Jurkat, Clone E6-1 (cell line): ENCODE measurements at regions not wholly inside any gene's neighbourhood (a gene's known extent, or its start where the extent isn't known, plus 50 kb on each side); places are given as distances from the start of the nearest gene placed in this dataset.

Source experiments
- DNase-seq: peaks from one replicate; pipeline ENCODE4 v3.0.0-alpha.2; 2011; ENCODE audit warnings: low read depth, low spot score
- H3K4me3 ChIP-seq: 2 replicates; pipeline ENCODE4 v1.5.1; 2011; ENCODE audit warnings: mild to moderate bottlenecking, low read length, control low read depth, moderate library complexity

GRCh38 chr12:107219301-107219700 is 126.0 kb upstream of the CRY1 start:
- no peak overlapping the region for H3K4me3 ChIP-seq
- no peak for DNase-seq

GRCh38 chr12:107221913-107222312 is 128.6 kb upstream of the CRY1 start:
- H3K4me3 ChIP-seq, result no peak overlapping the region
- no peak for DNase-seq

- H3K4me3 ChIP-seq, result no peak overlapping the region
- DNase-seq, result no peak
These were observed 130.5 kb upstream of the CRY1 start for GRCh38 chr12:107223821-107224220.

- DNase-seq, result no peak
These were observed 132.3 kb upstream of the CRY1 start for GRCh38 chr12:107225635-107226034.

GRCh38 chr12:107226126-107226525 is 132.8 kb upstream of the CRY1 start:
- no peak overlapping the region for H3K4me3 ChIP-seq
- DNase-seq, result no peak

More at GRCh38 chr12:107225635-107226034, 132.3 kb upstream of the CRY1 start:
- H3K4me3 ChIP-seq, result no peak overlapping the region

- no peak overlapping the region for H3K4me3 ChIP-seq
- DNase-seq, result no peak
These were observed 134.7 kb upstream of the CRY1 start for GRCh38 chr12:107228076-107228475.

GRCh38 chr12:107229827-107230226 is 136.5 kb upstream of the CRY1 start:
- no peak for DNase-seq
- no peak overlapping the region for H3K4me3 ChIP-seq

- DNase-seq, result no peak
- H3K4me3 ChIP-seq, result no peak overlapping the region
These were observed 138.0 kb upstream of the CRY1 start for GRCh38 chr12:107231303-107231702.

- no peak for DNase-seq
These were observed 140.2 kb upstream of the CRY1 start for GRCh38 chr12:107233551-107233950.

GRCh38 chr12:107235600-107235999 is 142.3 kb upstream of the CRY1 start:
- H3K4me3 ChIP-seq, result no peak overlapping the region
- DNase-seq, result no peak

More at GRCh38 chr12:107233551-107233950, 140.2 kb upstream of the CRY1 start:
- no peak overlapping the region for H3K4me3 ChIP-seq

- H3K4me3 ChIP-seq, result no peak overlapping the region
- peak; percentile 71 for DNase-seq
These were observed 143.6 kb upstream of the CRY1 start for GRCh38 chr12:107236824-107237511.

GRCh38 chr12:107238296-107238695 is 144.9 kb upstream of the CRY1 start:
- no peak for DNase-seq
- H3K4me3 ChIP-seq, result no peak overlapping the region

- H3K4me3 ChIP-seq, result no peak overlapping the region
- no peak for DNase-seq
These were observed 148.1 kb upstream of the CRY1 start for GRCh38 chr12:107241411-107241810.

- H3K4me3 ChIP-seq, result no peak overlapping the region
- no peak for DNase-seq
These were observed 148.8 kb upstream of the CRY1 start for GRCh38 chr12:107242189-107242588.

GRCh38 chr12:107243341-107243740 is 150.0 kb upstream of the CRY1 start:
- no peak for DNase-seq
- H3K4me3 ChIP-seq, result no peak overlapping the region

- H3K4me3 ChIP-seq, result no peak overlapping the region
- DNase-seq, result no peak
These were observed 151.2 kb upstream of the CRY1 start for GRCh38 chr12:107244584-107244983.

- DNase-seq, result no peak
- no peak overlapping the region for H3K4me3 ChIP-seq
These were observed 154.3 kb upstream of the CRY1 start for GRCh38 chr12:107247650-107248049.

GRCh38 chr12:107248187-107248586 is 154.8 kb upstream of the CRY1 start:
- DNase-seq, result no peak
- H3K4me3 ChIP-seq, result no peak overlapping the region

GRCh38 chr12:107251288-107251687 is 157.9 kb upstream of the CRY1 start:
- no peak overlapping the region for H3K4me3 ChIP-seq
- DNase-seq, result no peak

- no peak overlapping the region for H3K4me3 ChIP-seq
- DNase-seq, result no peak
These were observed 160.0 kb upstream of the CRY1 start for GRCh38 chr12:107253361-107253760.

GRCh38 chr12:107254258-107254856 is 161.0 kb upstream of the CRY1 start:
- no peak overlapping the region for H3K4me3 ChIP-seq
- no peak for DNase-seq
